ENCODE measurements at regions not wholly inside any gene's neighbourhood (a gene's known extent, or its start where the extent isn't known, plus 50 kb on each side); places are given as distances from the start of the nearest gene placed in this dataset.

- TF ChIP-seq CTCF (IDR thresholded peaks at IDR 0.05; ENCODE audit: insufficient read depth, low read length, poor library complexity, severe bottlenecking) (no peak), EZH2phosphoT487 (conservative IDR thresholded peaks at IDR 0.05; ENCODE audit: low read length) (no peak)
Observed at GRCh38 chr2:33709951-33710350, 110.9 kb upstream of the FAM98A start.

All from SU-DHL-6 (cell line).